ENCODE measurements at regions not wholly inside any gene's neighbourhood (a gene's known extent, or its start where the extent isn't known, plus 50 kb on each side); places are given as distances from the start of the nearest gene placed in this dataset.
"Not testable (repeated sequence)": the region's sequence is repeated elsewhere in the genome, so short reads cannot be mapped to it uniquely, and the experiment has no call there.

GRCh38 chr2:183614799-183615435 lies 490.7 kb downstream of the NUP35 start:
- DNase-seq (ENCODE audit: low read depth): peak; percentile 3

- no peak for DNase-seq (ENCODE audit: low read depth)
Measured at GRCh38 chr2:183623227-183623626, 499.0 kb downstream of the NUP35 start.

GRCh38 chr2:183630964-183631363 lies 506.7 kb downstream of the NUP35 start:
- no peak for DNase-seq (ENCODE audit: low read depth)

- no peak for DNase-seq (ENCODE audit: low read depth)
Measured at GRCh38 chr2:183656121-183656520, 531.9 kb downstream of the NUP35 start.

- DNase-seq (ENCODE audit: low read depth): no peak
Measured at GRCh38 chr2:183665425-183665824, 541.2 kb downstream of the NUP35 start.

- DNase-seq (ENCODE audit: low read depth): peak; percentile 2
Measured at GRCh38 chr2:183666031-183666430, 541.8 kb downstream of the NUP35 start.

- DNase-seq (ENCODE audit: low read depth): no peak
Measured at GRCh38 chr2:183671233-183671632, 547.0 kb downstream of the NUP35 start.

GRCh38 chr2:183678908-183679307 lies 554.7 kb downstream of the NUP35 start:
- no peak for DNase-seq (ENCODE audit: low read depth)

- DNase-seq (ENCODE audit: low read depth): no peak
Measured at GRCh38 chr2:183680573-183680972, 556.3 kb downstream of the NUP35 start.

- DNase-seq (ENCODE audit: low read depth): no peak
Measured at GRCh38 chr2:183684686-183685085, 560.4 kb downstream of the NUP35 start.

GRCh38 chr2:183696028-183696427 lies 571.8 kb downstream of the NUP35 start:
- DNase-seq (ENCODE audit: low read depth): no peak

- DNase-seq (ENCODE audit: low read depth): no peak
Measured at GRCh38 chr2:183709829-183710228, 585.6 kb downstream of the NUP35 start.

- no peak for DNase-seq (ENCODE audit: low read depth)
Measured at GRCh38 chr2:183718246-183718645, 594.0 kb downstream of the NUP35 start.

- no peak for DNase-seq (ENCODE audit: low read depth)
Measured at GRCh38 chr2:183723278-183723677, 599.0 kb downstream of the NUP35 start.

- no peak for DNase-seq (ENCODE audit: low read depth)
Measured at GRCh38 chr2:183729380-183729779, 605.1 kb downstream of the NUP35 start.

- no peak for DNase-seq (ENCODE audit: low read depth)
Measured at GRCh38 chr2:183740241-183740640, 616.0 kb downstream of the NUP35 start.

GRCh38 chr2:183752571-183752970 lies 628.3 kb downstream of the NUP35 start:
- no peak for DNase-seq (ENCODE audit: low read depth)

GRCh38 chr2:183759033-183759432 lies 634.8 kb downstream of the NUP35 start:
- no peak for DNase-seq (ENCODE audit: low read depth)

GRCh38 chr2:183773775-183774174 lies 649.5 kb downstream of the NUP35 start:
- DNase-seq (ENCODE audit: low read depth): no peak

GRCh38 chr2:183780072-183780471 lies 655.8 kb downstream of the NUP35 start:
- DNase-seq (ENCODE audit: low read depth): no peak

- no peak for DNase-seq (ENCODE audit: low read depth)
Measured at GRCh38 chr2:183782436-183782835, 658.2 kb downstream of the NUP35 start.

- not testable (repeated sequence) for DNase-seq (ENCODE audit: low read depth)
Measured at GRCh38 chr2:183788796-183789195, 664.6 kb downstream of the NUP35 start.

GRCh38 chr2:183792165-183792924 lies 668.1 kb downstream of the NUP35 start:
- DNase-seq (ENCODE audit: low read depth): not testable (repeated sequence)
